ENCODE measurements at regions not wholly inside any gene's neighbourhood (a gene's known extent, or its start where the extent isn't known, plus 50 kb on each side); places are given as distances from the start of the nearest gene placed in this dataset.
A peak's percentile ranks its signal among the peaks of the same experiment; 100 is the strongest.
"Not testable (repeated sequence)": the region's sequence is repeated elsewhere in the genome, so short reads cannot be mapped to it uniquely, and the experiment has no call there.

- peak; percentile 65 for TF ChIP-seq CXXC5 (CRISPR knock-in tag; IDR thresholded peaks at IDR 0.05)
- TF ChIP-seq NFRKB (IDR thresholded peaks at IDR 0.05; ENCODE audit: low read depth), result peak; percentile 42; the same call in 1 of the 2 replicates
- peak; percentile 87; the same call in 1 of the 2 replicates for TF ChIP-seq SMAD3 (CRISPR knock-in tag; conservative IDR thresholded peaks at IDR 0.05)
- peak; percentile 3; the same call in 1 of the 2 replicates for TF ChIP-seq NFE2 (IDR thresholded peaks at IDR 0.05; ENCODE audit: low read depth)
- TF ChIP-seq PYGO2 (tag; IDR thresholded peaks at IDR 0.05), result peak; percentile 94
- peak; percentile 86 for TF ChIP-seq GTF2A2 (tag; IDR thresholded peaks at IDR 0.05)
- not testable (repeated sequence) for TF ChIP-seq ZNF740 (CRISPR knock-in tag; IDR thresholded peaks at IDR 0.05)
- TF ChIP-seq ZNF740 (tag; IDR thresholded peaks at IDR 0.05), result peak in 1 of 2 experiments; percentile 93; a peak in 2 of 4 replicates
- TF ChIP-seq ZNF583 (CRISPR knock-in tag; IDR thresholded peaks at IDR 0.05), result peak; percentile 85; the same call in 1 of the 2 replicates
- TF ChIP-seq MAFG (tag; conservative IDR thresholded peaks at IDR 0.05), result peak; percentile 60
- peak; percentile 91 for TF ChIP-seq SMAD4 (CRISPR knock-in tag; conservative IDR thresholded peaks at IDR 0.05)
- TF ChIP-seq KLF6 (CRISPR knock-in tag; IDR thresholded peaks at IDR 0.05; ENCODE audit: borderline replicate concordance), result peak; percentile 85; the same call in 1 of the 2 replicates
- TF ChIP-seq ELF4 (CRISPR knock-in tag; IDR thresholded peaks at IDR 0.05), result 0 out of 2 replicates have a peak, but pooled peaks have one; percentile 40
- TF ChIP-seq THRB (CRISPR knock-in tag; conservative IDR thresholded peaks at IDR 0.05), result peak; percentile 52; the same call in 1 of the 2 replicates
- TF ChIP-seq, protein P1, sequence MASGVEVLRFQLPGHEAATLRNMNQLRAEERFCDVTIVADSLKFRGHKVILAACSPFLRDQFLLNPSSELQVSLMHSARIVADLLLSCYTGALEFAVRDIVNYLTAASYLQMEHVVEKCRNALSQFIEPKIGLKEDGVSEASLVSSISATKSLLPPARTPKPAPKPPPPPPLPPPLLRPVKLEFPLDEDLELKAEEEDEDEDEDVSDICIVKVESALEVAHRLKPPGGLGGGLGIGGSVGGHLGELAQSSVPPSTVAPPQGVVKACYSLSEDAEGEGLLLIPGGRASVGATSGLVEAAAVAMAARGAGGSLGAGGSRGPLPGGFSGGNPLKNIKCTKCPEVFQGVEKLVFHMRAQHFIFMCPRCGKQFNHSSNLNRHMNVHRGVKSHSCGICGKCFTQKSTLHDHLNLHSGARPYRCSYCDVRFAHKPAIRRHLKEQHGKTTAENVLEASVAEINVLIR (CRISPR knock-in tag; IDR thresholded peaks at IDR 0.05), result 0 out of 2 replicates have a peak, but pooled peaks have one; percentile 23
- peak; percentile 54; the same call in 1 of the 2 replicates for TF ChIP-seq ZNF79 (CRISPR knock-in tag; IDR thresholded peaks at IDR 0.05; ENCODE audit: low read depth)
- TF ChIP-seq TAF7 (tag; IDR thresholded peaks at IDR 0.05), result peak; percentile 77
- peak; percentile 73; the same call in 1 of the 2 replicates for TF ChIP-seq HINFP (tag; conservative IDR thresholded peaks at IDR 0.05; ENCODE audit: low read depth)
- peak; percentile 59 for TF ChIP-seq STAT5A (IDR thresholded peaks at IDR 0.05; ENCODE audit: borderline replicate concordance, low read length)
- peak; percentile 98 for TF ChIP-seq CREB3 (tag; conservative IDR thresholded peaks at IDR 0.05; ENCODE audit: low read depth)
- peak; percentile 87 for TF ChIP-seq RFX1 (IDR thresholded peaks at IDR 0.05)
- 0 out of 2 replicates have a peak, but pooled peaks have one; percentile 27 for TF ChIP-seq KLF13 (tag; IDR thresholded peaks at IDR 0.05; ENCODE audit: borderline replicate concordance, low read depth)
- TF ChIP-seq ZNF766 (CRISPR knock-in tag; conservative IDR thresholded peaks at IDR 0.05), result peak; percentile 93
- TF ChIP-seq TEAD2 (tag; IDR thresholded peaks at IDR 0.05), result peak; percentile 84
Measured at GRCh38 chr15:35700091-35700593, 154.2 kb upstream of the DPH6 start (continued).
